Esophagus muscularis mucosa (tissue), 4 donors: ENCODE measurements at regions not wholly inside any gene's neighbourhood (a gene's known extent, or its start where the extent isn't known, plus 50 kb on each side); places are given as distances from the start of the nearest gene placed in this dataset.

Source experiments
- EP300 ChIP-seq: sonication (generic); formaldehyde crosslinking; IDR thresholded peaks from one replicate; pipeline ENCODE4 v1.6.1; 2017; ENCODE audit warnings: antibody characterized with exemption
- POLR2A ChIP-seq: fragments of 450-650 bp; IDR thresholded peaks from one replicate; pipeline ENCODE4 v1.6.1; 2017; ENCODE audit warnings: antibody characterized with exemption, moderate library complexity, mild to moderate bottlenecking, low read depth
- POLR2AphosphoS5 ChIP-seq, 2 donors: sonication (generic); formaldehyde crosslinking; IDR thresholded peaks; one replicate each; pipeline ENCODE4 v1.6.1; 2017; ENCODE audit warnings: antibody characterized with exemption in 2 of 2
- TF ChIP-seq, protein P1 (sequence below), 3 experiments: fragments of 200-600 bp in 2 of 3; fragments of 450-650 bp in 1 of 3; sonication (generic) in 2 of 3; IDR thresholded peaks; one replicate each; pipeline ENCODE4 v1.5.1; 2017 to 2019; ENCODE audit warnings: antibody characterized with exemption in 3 of 3, mild to moderate bottlenecking in 2 of 3, moderate library complexity in 1 of 3

DNA sequence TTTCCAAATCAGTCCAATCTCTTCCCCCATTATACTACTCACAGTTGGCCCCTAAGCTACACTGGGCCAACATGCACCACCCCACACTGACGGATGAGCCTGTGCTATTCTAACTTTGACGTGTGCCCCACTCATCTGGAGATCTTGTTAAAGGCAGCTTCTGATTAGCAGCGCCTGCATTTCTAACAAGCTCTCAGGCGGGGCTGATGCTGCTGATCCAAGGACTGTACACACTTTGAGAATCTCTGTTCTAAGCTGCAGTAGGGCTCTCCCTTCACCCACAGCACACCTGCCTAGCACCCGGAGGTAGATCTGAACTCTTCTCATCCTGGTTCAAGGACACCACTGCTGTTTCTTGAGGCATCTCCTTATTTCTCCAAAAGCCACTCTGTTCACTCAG, 200.7 kb downstream of the SLC4A3 start:
- TF ChIP-seq, protein P1, sequence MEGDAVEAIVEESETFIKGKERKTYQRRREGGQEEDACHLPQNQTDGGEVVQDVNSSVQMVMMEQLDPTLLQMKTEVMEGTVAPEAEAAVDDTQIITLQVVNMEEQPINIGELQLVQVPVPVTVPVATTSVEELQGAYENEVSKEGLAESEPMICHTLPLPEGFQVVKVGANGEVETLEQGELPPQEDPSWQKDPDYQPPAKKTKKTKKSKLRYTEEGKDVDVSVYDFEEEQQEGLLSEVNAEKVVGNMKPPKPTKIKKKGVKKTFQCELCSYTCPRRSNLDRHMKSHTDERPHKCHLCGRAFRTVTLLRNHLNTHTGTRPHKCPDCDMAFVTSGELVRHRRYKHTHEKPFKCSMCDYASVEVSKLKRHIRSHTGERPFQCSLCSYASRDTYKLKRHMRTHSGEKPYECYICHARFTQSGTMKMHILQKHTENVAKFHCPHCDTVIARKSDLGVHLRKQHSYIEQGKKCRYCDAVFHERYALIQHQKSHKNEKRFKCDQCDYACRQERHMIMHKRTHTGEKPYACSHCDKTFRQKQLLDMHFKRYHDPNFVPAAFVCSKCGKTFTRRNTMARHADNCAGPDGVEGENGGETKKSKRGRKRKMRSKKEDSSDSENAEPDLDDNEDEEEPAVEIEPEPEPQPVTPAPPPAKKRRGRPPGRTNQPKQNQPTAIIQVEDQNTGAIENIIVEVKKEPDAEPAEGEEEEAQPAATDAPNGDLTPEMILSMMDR (IDR thresholded peaks at IDR 0.05): no peak
- TF ChIP-seq POLR2A (no peak), POLR2AphosphoS5 (IDR thresholded peaks at IDR 0.05) (no peak), EP300 (no peak)
